Hematopoietic multipotent progenitor cell treated with erythropoietin and hydrocortisone succinate and interleukin-3 and kit ligand, for 8 days (in vitro differentiated cells): ENCODE measurements at regions not wholly inside any gene's neighbourhood (a gene's known extent, or its start where the extent isn't known, plus 50 kb on each side); places are given as distances from the start of the nearest gene placed in this dataset.

Experiments used
- DNase-seq: peaks from one replicate; pipeline ENCODE4 v3.0.0-alpha.2; 2015

DNA sequence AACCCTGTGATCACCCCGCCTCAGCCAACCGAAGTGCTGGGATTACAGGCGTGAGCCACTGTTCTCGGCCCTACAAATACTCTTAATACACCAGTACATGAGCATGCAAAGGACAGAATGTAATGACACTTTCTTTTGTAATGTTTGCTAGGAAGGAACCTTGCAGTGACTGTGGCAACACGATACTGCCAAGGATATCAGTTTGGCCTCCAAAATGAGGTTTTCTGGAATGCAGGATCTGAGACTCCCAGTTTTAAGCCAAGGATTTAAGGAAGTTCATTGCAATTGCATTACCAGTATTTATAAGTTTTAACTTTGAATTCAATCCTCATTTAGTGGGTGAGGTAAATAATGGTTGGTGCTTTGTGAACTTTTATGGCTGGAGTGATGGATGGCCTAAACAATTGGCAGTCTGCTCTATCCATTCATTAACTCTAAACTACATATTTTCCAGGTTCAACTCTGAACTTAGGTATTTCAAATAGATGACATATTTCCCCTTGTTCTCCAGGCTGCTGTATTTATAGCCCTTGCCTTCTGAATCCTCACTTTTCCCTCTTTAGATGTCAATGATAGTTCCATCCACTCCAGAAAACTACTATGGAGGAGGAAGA, 330.3 kb downstream of the C11orf87 start:
- no peak for DNase-seq

DNA sequence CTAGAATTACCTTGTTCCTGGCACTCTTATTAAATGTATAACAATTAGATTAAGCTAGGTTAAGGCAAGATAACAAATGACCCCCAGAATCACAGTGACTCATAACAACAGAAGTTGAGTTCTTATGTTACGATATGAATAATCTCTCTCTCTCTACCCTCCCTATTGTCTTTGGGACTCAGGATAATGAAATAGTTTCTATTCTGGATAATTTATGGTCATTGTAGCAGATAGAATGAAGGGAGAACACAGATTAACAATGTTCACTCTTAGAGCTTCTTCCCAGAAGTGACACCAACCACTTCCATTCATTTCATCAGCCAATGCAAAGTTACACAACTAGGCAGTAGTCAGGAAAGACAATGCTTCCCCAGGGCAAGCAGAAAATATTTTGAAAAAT, 334.5 kb downstream of the C11orf87 start:
- DNase-seq: no peak

DNA sequence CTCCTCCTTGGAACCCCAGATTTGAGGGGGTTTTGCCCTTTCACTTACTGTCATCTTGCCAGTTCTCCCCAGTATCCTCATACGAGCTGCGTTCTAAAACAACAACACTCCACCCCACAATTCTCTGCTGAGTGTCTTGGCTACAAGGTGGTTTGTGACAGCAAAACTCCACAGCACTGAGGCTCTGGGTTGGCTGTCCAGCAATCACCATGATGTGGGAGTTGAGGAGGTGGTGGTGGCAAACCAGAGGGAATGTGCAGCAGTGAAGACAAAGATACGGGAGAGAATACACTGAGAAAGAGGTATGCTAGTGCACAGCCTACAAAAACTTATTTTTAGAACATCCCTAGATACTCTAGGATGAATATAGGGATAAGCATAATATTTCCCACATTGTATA, 335.0 kb downstream of the C11orf87 start:
- DNase-seq: no peak

DNA sequence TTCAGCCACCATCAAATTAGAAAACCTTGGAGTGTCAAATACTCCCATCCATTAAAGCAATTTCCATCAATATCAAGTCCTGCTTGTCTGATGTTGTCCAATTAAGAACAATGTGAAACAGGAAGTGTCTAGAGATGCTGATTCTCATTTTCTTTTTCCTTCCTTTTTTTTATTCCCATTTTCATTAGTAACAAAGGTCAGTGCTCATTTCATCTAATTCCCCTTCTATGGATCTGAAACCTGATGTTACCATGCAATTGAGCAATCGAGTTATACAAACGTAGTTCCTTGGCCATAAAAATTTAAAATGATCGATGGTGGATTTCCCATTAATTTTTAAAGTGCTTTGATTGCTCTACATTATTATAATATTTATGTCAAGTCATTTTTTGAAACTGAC, 330.6 kb upstream of the ZC3H12C start:
- no peak for DNase-seq

DNA sequence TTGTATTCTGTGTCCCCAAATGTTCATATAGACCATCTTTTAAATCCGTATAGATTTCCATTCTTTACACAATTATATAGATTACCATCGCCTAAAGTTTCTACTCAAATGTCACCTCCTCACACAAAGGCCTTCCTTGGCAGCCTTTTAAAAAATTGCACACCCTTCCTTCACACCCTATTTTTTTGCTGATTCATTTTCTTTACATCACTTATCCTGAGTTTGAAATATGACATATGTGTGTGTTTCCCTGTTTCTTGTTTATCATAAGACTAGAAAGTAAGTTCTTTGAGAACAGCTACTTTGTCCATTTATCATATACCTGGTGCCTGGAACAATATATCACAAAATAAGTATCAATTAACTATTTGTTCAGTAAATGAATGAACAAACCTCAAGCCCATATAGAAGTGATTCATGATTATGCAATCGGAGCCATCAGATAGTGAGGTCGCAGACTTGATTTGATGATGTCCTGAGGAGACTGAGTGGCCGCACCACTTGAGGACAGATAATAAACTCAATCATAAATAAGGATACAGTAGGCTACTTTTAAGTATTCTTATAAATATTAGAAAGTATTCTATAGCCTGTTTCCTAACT, 327.4 kb upstream of the ZC3H12C start:
- DNase-seq: no peak

DNA sequence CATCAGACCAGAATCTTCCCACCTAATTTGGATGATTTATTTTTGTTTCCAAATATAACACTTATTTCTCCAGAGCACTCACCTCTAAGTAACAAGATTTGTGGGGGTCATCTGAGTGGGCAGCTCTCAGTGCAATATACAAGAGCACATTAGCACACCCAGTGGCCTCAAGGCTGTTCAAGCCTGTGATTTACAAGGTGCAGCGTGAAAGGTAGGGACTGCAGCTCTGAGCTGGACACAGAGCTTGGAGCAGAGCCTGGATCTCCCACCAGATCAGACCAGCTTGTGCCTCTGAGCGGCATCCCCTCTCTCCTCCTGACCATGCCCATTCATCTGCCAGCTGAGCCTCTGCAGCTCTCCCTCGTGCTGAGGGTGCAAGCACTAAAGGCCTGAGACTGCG, 323.3 kb upstream of the ZC3H12C start:
- DNase-seq: no peak

DNA sequence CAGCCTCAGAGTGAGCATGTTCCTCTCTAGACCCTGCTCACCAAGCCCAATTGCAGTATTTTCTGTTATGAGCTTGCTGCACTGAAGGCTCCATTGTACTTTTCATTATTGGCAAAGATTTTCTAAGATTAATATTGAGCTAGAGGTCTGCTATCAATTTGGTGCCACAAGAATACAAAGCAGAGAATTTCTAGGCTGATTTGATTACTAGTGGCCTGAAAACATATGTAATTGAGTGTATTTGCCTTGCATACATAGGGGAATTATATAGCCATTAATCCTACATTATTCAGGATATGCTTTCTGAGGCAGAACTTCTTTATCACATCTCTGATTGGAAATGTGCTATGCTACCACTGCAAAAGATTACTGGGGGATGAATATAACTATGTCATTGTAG, 322.9 kb upstream of the ZC3H12C start:
- no peak for DNase-seq

DNA sequence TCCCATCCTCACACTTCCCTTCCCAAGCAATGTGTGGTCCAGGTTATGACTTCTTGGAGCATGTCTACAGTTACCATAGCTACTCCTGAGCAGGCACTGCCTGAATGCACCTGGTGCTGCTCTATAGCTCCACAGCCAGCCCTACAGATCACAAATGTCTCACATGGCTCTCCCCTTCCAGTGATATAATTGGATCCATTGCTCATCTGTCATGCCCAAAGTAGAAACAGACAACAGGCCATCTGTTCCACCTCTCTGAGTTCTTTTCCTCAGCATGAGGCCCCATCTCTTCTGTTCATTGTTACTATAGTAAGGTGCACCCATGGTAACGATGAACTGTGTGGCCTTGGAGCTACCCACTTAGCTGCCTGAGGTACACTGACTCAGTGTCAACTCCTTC, 320.3 kb upstream of the ZC3H12C start:
- no peak for DNase-seq

DNA sequence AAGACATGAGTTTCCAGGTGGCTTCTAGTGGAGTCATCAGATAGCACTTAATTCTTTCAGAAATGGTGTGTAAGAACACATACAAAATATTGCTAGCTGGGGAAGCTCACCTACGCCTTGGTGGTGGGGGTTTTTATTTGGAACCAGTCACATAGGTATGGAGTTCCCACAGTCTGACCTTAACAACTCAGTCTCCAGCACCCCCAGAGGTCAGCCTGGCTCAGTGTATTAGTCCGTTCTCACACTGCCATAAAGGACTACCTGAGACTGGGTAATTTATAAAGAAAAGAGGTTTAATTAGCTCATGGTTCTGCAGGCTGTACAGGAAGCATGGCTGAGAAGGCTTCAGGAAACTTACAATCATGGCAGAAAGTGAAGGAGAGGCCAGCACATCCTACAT, 317.5 kb upstream of the ZC3H12C start:
- no peak for DNase-seq

DNA sequence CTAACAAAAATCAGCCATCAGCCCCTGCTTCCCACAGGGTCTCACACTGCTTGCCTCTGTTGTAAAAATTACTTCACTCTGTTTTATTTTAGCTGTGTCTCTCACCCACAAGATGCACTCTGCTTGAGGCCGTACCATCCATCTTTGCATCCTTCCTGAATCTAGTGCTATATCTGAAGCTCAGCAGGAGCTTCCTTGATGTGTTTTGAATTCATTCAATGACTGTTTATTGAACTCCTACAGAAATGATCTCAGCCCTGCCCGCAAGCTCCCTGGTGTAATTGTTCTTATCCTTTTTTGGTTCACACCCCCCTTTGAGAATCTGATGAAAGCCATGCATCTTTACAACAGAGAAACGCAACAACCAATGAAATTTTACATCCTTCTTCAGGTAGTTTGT, 310.2 kb upstream of the ZC3H12C start:
- no peak for DNase-seq

DNA sequence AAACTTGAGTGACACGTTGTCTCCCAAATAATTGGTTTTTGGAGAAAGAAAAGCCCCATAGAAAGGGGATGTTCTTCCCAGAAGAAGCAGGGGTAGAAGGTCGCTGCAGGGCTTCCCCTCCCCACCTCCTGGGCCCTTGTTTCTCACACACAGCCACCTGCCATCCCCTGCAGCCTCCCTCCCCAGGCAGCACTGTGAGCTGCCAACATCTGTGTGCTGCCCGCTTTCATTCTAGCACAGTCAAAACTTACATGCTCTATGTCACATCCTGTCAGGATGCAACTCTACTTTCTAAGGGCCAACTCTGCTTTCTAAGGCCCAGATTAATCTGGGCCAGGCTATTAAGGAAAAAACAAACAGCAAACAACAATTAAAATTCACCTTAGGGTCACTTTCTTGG, 309.4 kb upstream of the ZC3H12C start:
- DNase-seq: no peak

DNA sequence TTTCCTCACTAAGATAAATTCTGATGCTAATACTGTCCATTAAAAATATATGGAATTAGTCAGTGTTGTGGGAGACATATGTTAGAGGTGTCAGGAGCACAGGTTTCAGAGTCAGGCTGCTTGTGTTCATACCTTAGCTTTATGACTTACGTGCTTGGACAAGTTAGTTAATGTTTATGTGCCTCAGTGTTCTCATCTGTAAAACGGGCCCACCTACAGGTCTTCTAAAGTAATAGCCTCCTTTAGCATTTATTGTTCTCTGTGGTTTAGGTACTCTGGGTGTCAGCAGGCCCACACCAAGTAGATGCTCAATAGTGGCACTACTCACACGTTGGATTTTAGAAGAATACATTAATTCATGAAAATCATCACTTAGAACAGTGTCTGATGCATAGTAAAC, 308.7 kb upstream of the ZC3H12C start:
- no peak for DNase-seq

DNA sequence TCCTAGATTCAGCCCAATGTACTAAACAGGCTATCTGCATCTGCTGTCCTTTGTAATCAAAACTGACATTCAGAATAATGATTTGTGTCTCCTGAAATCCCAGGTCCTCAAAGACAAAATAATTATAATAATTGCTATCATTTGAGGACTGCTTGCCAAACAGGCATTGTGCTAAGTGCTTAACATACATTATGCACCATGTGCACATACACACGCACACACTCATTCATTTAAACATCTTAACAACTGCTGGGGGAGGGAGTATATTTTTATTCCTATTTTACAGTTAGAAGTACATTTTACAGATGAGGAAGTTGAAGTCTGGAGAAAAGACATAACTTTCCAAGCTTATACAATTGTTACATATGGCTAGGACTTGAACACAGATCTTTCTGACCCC, 308.0 kb upstream of the ZC3H12C start:
- DNase-seq: no peak

DNA sequence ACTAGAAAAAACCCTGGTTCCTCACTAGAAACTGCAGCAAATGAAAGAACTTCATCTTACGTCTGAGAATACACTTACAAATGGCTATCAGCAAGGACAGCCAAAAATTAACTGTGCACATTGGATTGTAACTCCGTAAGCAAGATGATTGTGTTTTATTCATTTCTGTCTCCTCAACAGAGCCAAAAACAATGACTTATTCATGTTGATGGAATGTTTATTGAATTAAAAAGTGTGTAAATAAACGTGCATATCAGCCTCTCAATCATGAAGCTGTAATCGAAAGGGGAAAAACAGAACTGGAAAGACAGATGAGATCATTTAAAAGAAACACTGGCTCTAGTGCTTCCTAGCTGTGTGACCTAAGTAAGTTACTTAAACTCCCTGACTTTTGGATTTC, 307.5 kb upstream of the ZC3H12C start:
- no peak for DNase-seq

DNA sequence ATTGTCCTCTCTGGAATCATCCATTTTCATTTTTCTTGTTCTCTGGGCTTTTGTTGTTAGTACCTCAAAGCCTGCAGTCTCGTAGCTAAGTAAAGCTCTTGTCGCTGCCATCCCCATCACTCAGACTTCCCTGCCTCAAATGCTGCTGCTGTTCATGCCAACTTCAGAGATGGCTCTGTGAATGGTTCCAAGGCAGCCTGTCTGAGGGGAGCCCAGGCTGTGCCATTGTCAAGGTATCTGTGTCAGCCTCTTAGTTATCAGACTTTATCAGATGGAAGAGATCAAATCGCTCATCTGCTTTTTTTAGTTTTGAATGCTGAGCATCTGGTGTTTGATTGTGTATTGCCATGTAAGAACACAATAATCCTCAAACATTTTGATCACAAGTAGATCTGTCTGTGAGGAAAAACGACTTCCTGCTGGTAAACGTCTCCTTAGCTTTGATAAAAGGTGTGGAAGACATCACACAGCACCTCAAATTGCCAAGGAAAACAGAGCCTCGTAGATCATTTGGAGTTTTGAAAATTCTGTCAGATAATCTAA, 304.2 kb upstream of the ZC3H12C start:
- no peak for DNase-seq

DNA sequence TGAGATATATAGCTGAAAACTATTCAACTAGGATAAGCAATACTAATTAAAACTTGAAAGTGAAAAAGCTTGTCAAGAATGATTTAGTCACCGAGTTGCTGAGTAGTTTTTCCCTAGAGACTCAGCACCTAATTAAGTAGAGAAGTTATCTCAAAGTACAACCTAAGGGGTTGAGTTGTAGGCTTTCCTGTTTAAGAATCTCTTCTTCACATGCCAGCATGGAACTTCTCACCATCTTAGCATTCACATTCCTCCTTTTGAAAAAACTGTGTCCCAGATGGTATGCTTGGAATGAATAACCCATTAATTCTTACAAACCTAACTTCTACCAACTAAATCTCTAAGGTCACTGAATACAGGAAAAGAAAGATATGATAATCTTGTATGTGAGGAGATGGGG, 303.3 kb upstream of the ZC3H12C start:
- no peak for DNase-seq

DNA sequence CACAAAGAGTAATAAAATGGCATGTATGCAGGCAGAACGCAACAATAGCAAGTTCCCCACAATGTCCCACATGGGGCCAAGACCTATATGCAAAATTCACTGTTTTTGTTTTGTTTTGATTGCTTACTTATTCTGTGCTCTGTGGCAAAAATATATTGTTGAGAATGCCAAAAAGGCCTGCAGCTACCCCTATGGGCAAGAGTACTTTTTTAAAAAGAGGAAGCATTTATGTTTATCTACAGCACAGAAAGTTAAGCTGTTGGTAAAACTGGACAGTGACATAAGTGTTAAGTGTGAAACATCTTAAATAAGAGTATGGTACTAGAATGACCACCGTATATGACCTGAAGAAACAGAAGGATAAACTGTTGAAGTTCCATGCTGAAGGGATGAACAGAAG, 301.9 kb upstream of the ZC3H12C start:
- no peak for DNase-seq

DNA sequence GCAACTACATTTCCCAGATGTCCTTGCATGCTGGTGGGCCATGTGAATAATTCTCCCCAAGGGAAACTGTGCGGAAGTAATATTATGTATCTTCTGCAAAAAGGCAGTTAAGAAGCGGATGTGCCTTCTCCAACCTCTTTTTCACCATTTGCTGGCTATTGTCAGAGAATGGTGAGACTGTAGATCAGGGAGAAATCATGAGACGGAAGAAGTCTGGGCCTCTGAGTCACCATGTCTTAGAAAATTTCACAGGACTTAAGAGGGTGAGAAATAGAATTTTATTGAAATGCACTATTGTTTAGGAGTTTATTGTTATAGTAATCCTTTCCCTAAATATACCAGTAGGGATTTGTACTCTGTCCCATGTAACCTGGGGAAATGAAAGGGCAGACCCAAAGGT, 298.7 kb upstream of the ZC3H12C start:
- DNase-seq: no peak

DNA sequence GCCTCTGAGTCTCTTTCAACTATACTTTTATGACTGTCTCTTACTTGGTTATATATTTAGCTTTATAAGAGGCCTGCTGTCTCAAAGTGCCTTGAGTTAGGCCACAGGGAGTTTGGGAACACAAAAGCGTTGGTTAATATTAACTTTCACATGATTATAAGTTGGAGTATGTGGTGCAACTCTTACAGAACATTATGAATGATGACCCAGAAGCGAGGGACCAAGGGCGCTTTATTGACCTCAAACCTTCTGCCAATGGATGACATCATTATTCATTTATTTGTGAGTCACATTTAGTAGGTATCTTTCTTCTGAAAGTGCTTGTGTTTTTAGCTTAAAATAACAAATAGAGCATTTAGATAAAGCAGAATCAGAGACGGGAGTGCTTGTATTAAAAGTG, 298.0 kb upstream of the ZC3H12C start:
- DNase-seq: no peak

DNA sequence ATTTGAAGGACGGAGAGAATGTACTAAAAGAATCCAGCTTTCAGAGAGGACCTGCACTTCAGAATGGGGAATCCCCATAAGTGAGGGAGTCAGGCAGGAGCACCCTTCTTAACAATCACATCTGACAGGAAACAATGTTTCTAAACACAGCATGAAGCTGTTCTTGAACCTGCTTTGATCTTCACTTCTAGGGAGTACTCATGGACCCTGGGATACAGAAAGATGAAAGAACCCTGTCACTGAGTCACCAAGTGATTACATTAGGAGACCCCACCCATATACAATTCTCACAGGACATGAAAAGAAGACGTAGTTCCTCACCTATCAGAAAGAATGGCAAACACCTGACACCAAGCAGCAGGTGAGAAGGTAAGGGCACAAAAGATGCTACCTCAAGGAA, 296.9 kb upstream of the ZC3H12C start:
- DNase-seq: no peak

DNA sequence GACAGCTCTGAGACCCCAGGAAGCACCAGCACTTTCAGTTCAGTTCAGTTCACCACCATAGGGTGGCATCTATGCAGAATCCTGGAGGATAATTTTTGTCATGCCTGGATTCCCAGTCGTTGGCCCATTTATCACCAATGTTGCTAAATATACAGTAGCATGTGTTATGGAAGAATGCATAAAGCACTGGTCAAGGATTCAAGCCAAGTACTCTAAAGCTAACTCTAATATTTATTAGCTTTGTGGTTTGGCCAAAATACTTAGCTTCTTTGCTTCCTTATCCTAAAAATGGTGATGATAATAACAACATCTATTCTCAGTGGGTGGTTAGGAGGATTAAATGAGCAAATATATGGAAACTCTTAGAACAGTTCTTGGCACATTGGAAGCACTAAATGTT, 294.7 kb upstream of the ZC3H12C start:
- DNase-seq: no peak

DNA sequence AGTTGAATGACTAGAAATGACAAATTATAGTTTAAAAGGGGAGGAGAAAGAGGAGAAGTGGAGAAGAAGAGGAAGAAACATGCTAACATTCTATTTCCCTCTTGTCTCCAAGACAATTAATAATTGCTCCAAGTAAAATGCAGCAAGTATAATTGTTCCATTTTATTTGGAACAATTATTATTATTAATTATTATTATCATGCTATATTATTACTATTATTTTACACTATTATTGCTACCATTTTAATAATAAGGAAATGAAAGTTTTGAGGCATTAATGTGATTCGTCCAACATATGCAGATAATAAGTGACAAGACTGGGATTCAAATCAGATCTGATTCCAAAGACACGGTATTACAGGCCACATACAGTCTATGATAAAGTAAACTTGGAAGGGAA, 293.6 kb upstream of the ZC3H12C start:
- DNase-seq: no peak

DNA sequence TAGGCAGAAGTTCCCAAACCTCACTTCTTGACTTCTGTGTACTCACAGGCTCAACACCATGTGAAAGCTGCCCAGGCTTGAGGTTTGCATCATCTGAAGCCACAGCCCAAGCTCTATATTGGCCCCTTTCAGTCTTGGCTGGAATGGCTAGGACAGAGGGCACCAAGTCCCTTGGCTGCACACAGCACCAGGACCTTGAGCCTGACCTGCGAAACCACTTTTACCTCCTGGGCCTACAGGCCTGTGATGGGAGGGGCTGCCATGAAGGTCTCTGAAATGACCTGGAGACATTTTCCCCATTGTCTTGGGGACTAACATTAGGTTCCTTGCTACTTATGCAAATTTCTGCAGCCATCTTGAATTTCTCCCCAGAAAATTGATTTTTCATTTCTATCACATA, 288.3 kb upstream of the ZC3H12C start:
- DNase-seq: no peak

DNA sequence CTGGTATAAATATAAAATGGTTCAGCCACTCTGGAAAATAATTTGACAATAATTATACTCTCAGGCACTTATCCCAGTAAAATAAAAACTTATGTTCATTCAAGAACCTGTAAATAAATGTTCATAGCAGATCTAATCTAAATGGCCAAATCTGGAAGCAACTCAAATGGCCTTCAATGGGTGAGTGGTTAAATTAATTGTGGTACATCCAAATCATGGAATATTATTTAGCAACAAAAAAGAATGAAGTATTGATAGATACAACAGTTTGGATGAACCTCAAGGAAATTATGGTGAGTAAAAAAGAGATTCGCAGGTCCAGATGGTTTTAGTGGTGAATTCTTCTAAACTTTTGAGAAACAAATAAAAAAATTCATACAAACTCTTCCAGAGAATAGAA, 287.0 kb upstream of the ZC3H12C start:
- no peak for DNase-seq

DNA sequence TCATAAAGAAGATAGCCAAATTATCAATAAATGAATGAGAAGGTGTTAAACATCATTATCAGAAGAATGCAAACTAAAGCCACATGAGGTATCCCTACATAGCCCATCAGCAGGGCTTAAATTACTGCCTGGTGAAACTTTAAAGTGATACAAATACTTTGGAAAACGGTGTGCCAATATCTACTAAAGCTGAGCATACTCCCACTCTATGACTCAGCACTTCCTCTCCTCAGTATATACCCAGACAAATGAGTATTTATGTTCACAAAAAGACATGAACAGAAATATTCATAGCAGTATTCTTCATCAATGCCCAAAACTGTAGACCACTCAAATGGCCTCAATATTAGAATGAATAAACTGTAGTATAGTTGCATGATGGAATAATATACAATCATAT, 284.6 kb upstream of the ZC3H12C start:
- DNase-seq: no peak
